GM21717 (cell line): ENCODE measurements at regions not wholly inside any gene's neighbourhood (a gene's known extent, or its start where the extent isn't known, plus 50 kb on each side); places are given as distances from the start of the nearest gene placed in this dataset.

Source experiments
- ATAC-seq: cut with Tn5 transposase; IDR thresholded peaks from one replicate; pipeline ENCODE4 v1.9.1; 2021; ENCODE audit warnings: mild to moderate bottlenecking, moderate library complexity; ENCODE audit not compliant: unreplicated experiment

DNA sequence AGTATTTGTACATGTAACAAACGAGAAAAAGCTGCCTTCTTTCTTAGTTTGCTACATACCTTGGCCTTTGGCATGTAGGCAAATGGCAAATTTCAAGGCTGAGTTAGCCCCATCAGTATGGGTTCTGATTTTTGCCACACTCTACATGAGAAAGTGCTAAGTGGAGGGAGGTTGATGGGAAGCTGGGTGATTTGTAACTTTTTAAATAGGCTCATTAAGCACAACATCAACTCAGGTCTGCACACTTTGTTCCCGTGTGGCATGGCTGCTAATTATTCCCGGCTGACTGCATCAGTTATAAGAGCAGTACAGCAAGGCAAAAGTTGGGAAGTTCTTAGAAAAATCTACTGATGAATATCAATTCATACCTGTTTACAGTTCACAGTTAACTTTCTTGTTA is 172.8 kb upstream of the MAP3K7 start:
- ATAC-seq, result no peak

DNA sequence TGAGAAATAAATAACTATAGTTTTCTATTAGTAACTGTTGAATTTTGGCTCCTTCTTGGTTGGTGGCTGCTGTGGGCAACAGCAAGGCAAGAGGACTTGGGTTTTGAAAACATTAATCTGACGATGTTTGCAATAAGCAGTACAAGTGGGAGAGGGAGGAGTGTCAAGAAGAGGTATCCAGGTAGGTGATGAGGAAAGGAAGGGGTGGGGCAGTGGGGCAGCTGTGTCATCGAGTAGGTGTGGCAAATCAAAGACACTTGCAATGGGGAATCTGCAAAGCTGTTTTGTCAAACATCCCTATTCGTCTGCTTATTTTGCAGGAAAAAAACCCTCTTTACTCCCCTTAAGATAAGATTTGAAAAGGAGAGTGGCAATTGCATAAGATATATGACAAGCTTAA is 171.9 kb upstream of the MAP3K7 start:
- no peak for ATAC-seq

DNA sequence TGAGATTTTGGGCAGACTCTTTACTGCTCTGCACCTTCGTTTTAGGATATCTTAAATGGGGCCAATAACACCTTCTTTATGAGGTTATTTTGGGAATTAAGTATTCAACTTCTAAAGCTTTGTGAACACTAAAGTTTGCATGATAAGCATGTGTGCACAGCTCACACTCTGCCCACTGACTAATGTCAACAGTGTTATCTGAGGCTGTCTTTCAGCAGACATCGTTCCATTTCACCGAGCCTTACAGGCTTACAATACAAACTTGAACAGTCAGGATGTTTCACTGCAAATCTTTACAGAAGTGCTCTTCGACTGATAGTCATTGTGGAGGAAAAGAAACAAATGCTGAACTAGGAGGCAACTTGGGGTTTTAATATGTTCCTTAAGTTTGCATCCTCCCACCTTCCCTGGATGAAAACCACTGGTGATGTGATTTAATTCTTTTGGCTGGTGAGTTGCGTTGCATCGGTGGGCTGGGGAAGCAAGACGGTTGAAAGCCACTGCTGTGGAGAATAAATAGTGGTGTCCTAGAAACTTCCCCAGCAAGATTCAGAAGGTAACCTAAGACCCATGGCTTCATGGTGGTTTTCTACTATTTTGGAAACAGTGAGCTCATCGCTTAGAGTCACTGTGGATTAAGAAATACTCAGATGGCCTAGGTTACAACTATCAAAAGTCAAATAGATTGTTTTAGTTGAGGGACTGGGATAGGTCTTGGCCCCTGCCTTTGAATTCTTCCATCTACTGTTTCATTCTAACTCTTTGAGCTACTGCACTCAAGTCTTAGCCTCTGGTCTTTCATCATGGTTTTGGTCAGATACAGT is 167.2 kb upstream of the MAP3K7 start:
- ATAC-seq, result no peak

DNA sequence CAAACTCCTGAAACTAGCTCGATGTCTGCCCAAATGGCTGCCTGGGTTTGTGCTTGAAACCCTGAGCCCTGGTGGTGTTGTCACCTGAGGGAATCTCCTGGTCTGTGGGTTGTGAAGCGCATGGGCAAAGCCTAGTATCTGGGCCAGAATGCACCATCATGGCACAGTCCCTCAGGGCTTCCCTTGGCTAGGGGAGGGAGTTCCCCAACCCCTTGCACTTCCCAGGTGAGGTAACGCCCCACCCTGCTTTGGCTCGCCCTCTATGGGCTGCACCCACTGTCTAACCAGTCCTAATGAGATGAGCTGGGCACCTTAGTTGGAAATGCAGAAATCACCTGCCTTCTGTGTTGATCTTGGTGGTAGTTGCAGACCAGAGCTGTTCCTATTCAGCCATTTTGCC is 152.9 kb upstream of the MAP3K7 start:
- no peak for ATAC-seq

DNA sequence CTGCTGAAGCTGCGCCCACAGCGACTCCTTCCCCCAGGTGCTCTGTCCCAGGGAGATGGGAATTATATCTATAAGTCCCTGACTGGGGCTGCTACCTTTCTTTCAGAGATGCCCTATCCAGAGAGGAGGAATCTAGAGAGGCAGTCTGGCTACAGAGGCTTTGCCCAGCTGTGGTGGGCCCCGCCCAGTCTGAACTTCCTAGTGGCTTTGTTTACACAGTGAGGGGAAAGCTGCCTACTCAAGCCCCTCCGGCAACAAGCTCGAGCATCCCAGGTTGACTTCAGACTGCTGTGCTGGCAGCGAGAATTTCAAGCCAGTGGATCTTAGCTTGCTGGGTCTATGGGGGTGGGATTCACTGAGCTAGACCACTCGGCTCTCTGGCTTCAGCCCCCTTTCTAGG is 152.5 kb upstream of the MAP3K7 start:
- no peak for ATAC-seq

DNA sequence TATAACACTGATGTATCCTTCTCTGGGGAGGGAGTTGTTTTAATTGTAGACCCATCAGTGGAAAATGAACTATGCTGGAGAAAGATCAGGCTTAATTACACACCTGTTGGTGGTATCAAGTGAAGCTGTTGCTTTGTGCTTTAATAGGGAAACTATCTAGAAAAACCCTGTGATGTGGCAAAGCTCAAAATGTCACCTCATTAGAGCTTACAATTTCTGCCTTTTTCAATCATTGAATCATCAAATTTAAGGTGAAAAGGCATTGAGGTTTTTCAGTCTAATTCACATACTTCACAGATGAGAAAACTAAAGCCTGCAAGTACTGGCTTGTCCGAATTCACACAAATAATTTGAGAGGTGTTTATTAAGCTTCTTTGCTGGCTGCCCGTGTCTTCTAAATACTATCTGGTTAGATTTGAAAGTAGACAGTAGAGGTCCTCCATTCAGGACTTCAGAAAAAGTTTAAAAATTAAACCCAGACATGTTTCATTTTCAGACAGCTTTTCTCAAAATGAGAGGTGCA is 143.3 kb upstream of the MAP3K7 start:
- ATAC-seq, result peak; percentile 80

DNA sequence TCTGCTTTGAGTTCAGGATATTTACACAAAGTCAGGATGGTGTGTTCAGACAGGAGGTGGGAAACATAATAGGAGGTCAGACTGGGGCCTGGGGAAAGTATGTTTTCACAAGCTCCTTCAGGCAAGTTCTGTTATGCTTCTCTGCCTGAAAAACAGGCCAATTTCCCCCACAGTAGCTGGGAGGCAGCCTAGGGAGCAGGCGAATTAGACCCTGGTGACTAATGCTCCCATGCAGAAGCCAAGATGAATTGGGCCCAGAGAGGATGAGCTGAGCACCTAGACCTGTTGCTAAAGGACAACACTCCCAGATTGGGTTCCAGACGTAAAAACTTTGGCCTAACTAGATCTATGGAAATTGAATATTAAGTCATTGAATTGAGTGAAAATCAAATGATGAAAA is 142.2 kb upstream of the MAP3K7 start:
- no peak for ATAC-seq

DNA sequence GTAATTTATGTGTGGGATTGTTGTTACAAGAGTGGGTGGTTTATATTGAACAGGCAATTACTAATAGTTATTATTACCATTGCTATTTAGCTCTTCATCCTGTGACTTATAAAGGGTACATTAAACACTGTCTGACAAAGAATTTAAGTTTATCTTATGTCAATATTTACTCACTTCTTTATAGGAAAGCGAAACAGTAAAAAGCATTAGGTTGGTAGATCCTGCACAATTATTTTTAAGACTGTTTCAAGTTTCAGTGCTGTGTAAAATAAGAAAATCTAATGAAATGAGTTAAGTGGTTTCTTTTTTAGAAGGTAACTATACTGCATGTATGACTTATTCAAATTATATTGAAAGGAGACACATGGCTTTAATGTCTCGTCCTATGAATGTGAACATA is 135.8 kb upstream of the MAP3K7 start:
- ATAC-seq, result no peak

DNA sequence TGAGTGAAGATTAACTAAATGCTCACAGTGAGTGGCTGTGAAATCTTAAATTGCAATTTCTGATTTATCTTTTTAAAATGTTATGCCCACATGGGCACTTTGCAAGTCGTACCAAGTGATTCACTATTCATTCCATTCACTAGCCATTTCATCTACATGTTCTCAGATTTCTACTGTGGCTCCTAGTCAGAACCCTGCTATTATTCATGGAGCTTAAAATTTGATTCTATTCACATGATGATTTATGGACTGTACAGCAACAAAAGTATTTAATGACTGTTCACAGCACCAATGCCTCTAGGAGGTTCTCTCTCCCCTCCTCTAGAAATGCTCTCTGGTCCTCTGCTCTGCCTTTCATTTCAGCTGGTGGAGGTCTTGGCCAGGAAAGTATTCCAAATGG is 133.5 kb upstream of the MAP3K7 start:
- ATAC-seq, result no peak

DNA sequence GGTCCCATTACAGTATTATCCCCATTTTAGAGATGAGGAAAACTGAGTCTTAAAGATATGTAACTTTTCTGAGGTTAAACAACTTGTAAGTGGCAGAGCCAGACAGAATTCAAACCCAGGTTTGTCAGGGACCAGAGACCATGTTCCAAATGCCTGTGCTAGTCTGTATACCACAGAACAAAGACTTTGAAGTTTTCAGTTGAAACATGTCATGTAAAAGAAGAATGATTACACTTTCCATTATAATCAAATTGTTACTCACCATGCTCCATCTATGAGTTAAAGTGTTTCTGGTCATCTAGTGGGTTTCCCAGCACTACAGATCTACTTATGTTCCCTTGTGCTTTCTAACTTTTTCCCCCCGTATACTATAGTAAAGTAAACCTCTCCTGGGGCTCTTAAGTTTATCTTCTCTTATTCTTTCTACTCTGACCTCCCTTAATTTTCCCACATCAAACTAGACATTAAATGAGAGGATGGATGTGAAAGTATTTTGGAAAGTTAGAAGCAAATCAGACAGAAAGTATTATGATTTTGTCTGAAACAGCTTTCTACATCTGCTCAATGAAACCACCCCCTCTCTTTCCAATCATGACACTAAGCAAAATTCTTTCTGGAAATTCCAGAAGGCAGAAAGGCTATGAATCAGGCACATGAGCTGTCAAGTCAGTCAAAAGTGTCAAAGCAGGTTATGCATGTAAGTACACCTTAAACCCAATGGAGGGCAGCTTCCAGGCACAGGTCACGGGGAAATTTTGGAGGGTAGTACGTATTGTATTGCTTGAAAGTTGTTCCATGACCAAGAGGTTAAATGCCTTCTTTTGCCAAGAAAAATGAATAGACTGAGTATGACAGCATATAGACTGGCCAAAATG is 132.7 kb upstream of the MAP3K7 start:
- ATAC-seq, result no peak

DNA sequence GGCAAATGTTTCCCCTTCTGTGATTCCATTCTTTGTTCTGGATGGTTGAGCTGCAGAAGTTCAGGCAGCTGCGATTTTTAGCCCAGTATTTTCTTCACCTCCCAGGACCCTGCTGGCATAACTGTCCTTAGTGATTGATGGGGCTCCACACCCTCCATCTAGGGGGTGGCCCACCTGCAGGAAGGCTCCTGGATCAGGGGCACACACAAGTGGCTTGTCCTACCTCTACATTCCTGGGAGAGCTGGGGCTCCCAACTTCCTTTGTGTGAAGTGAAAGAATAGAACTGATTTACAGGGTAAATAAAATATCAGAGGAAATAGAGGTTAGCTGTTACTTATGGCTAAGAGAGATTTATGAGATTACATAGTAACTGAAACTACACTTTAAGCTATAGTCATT is 129.5 kb upstream of the MAP3K7 start:
- no peak for ATAC-seq

DNA sequence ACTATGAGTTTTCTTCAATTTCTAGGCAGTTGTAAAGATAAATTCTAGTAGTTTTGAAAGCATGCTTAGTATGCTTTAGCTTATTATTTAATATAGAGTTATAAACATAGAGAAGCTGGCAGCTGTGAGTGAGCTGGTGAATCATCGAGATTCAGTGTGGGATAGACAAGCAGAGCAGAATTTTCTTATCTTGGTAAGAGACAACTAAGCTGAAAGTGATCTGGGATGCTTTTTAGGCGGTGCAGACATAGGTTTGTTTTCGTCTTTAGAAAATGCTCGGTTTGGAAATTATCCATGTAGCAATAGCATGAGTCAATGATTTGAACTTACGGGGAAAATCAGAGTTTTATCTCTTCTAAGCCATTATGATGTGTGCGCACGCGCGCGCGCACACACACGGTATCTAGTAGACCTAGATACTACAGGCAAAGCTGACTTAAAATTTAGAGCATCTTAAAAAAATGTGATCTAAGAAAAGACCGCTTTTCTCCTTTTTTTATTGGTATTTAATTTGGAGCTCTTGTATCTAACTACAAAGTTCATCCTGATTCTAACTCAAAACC is 128.3 kb upstream of the MAP3K7 start:
- no peak for ATAC-seq

DNA sequence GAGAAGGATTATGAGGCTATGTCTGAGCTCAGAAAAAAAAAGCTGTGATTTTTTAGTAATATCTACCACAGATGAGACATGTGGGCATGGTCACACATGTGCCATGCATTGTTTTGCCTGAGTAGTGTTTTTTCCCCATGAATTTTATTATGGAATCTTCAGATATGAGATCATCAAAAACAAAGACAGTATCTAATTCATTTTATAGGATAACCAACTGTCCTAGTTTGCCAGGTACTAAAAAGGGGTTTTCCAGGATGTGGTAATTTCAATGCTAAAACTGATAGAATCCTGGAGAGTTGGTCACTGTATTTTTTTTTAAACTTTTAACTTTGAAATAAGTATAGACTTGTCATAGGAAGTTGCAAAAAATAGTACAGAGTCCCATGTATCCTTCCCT is 127.4 kb upstream of the MAP3K7 start:
- no peak for ATAC-seq

DNA sequence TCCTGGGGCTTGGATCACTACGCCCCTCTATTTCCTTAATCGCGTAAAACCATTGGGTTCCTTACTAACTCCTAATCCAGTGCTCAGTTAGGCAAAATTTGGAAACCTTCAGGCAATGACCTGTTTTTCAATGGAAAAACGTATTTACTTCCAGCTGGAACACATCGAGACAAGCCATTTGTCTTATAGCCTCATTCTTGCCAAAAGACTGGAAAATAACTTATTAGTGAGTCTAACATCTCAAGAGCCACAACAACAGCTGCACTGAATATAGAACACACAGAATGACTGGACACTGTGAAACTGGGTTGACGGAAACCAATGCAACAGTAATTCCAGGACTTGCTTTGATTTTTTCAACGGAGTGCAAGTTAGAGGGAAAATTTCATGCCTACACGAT is 125.2 kb upstream of the MAP3K7 start:
- no peak for ATAC-seq

DNA sequence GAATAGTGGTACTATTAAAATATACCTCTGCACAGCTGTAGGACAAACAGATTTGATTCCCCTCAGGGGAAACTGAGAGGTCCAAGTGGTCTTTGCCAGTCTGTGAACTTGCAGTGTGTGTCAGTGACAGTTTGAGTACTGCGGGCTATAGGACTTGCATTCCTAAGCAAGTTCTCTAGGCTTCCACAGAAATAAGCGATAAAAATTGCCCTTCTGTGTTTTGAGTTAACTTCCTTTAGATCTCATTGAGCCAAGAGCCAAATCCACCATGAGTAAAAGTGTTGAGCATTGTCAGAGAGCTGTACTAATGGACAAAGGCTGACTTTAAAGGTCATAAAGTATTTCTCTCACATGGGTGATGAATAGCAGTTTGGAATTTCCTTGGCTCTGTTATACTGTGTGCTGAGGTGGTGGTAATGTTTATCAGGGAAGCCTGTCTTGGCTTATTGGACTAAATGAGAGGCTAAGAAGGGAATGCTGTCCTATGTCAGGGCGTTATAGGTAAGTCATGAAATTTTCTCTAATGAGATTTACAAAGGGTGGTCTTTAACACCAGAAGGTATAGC is 122.6 kb upstream of the MAP3K7 start:
- no peak for ATAC-seq

DNA sequence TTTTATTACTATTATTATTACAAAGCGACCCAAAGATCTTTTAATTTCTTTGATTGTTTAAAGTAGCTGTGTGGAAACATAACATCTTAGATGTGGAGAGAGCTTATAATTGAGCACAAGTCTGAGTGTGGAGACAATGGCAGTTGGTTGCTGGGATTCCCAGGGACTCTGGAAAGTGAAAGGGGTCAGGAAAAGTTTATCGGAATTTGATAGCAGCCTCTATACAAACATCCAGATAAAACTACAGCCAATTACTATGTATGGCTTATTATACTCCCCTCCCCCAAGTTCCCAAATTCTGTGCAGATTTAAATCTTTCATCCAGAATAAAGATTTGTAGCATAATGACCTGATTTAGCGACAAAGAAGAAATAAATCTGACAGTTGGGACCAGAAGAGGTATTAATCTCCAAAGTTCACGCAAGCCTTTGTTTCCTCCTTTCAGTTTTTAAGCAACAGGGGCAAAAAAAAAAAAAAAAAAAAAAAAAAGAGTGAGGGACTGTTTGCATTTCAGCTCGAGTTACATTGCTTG is 121.4 kb upstream of the MAP3K7 start:
- ATAC-seq, result no peak

DNA sequence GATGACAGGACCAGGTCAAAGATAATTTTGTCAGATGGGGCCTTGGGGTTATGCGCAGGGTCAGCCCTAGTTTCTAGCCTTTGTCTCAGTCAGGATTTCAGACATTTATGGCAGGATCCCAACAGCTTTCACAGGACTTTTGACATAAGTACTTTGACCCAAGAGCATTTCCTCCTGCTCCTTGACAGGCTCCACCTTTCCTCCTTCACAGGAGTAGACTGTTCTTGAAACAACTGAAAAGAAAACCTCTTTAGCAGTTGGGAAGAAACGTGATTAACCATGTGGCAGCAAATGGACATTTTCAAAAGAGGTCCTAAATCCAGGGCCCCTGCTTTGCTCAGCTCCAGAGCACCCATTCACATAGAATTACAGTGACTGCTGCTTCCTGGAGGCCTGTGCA is 120.4 kb upstream of the MAP3K7 start:
- no peak for ATAC-seq

DNA sequence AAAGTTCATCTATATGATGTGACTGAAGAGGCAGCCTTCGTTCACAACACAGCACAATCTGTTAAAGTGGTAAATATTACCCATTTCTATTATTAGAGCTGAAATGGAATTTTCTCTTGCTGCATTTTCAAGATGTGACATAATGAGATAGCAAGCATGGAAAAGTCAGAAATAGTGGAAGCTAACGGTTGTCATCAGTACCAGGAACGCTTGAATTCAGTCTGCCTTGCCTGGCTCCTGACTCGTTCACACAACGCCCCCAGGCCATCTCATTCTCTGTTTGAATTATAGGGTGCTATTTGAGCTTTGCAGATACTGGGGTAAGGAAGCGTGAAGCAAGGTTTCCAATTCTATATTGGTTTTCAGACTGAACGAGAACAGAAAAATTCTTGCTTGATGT is 116.5 kb upstream of the MAP3K7 start:
- ATAC-seq, result no peak

DNA sequence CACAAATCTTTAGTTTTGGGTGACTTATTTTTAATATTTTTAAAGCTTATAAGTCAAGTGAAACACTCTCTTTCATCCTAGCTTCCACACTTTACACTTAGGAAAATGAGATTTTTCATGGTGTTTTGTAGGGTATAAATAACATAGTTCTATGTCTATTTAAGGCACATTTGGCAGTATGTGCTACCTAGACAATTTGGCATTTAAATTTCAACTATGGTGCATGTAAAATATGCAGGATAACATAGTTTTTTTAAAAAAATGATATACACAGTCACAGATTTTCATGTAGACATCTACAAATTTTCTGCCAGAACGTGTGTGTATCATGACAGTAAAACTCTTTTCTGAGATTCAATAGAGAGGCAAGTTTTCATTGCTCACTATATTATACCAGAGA is 115.1 kb upstream of the MAP3K7 start:
- no peak for ATAC-seq

DNA sequence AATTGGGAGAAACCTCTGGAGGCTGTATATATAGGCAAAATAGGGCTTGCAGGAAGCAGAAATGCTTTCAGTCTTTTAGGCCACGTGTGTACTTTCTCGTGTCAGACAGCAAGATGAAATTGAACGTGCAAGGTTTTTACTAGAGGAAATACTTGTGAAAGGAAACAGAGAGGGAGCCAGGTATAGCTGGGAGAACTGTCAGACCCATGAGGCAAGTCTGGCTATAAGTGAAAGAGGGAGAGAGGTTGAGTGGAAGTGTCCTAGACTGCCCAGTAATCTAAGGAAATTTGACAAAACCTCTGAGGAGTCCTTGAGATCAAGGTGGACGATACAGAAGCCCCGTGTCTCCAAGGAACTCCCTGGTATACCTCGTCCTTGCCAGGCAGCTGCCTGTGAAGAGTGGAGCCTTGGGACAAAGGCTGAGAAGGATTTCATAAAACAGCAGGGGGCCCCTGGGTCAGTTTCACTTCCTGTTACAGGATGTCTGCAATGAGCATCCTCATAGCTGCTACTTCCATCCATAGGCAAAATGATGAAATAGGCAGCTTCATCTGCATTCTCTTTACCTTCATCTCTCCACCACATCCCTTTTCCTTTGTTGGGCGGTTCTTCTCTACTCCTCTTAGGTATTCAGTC is 114.4 kb upstream of the MAP3K7 start:
- peak; percentile 86 for ATAC-seq

DNA sequence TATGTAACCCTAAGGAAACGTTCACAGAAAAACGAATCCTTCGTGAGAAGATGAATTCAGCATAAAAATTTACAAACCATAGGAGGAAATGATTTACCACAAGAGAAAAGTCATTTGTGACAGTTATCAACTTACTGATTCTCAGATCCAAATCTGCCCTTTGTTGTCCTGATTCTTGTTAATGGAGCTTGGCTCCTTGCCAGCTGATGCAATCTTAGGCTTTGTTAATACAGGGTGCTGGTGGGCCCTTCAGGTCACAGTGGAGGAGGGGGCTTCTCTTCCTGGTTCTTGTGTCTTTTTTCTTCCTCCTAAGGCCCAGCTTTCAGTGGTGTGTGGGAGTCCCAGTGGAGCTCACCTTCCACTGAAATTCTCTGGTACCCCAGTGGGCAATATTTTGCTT is 108.4 kb upstream of the MAP3K7 start:
- no peak for ATAC-seq
